Amniotic stem cell (primary cell): ENCODE measurements at regions not wholly inside any gene's neighbourhood (a gene's known extent, or its start where the extent isn't known, plus 50 kb on each side); places are given as distances from the start of the nearest gene placed in this dataset.

Source experiments
- DNase-seq: peaks from one replicate; lab custom pipeline; 2025; lab: John Stamatoyannopoulos, UW

GRCh38 chr10:31583293-31583692 is 264.3 kb downstream of the ZEB1 start:
- no peak for DNase-seq

GRCh38 chr10:31582365-31583052 is 263.5 kb downstream of the ZEB1 start:
- no peak for DNase-seq

GRCh38 chr10:31581741-31582323 is 262.8 kb downstream of the ZEB1 start:
- no peak for DNase-seq

- no peak for DNase-seq
Observed at GRCh38 chr10:31580646-31581045, 261.6 kb downstream of the ZEB1 start.
